Choroid plexus epithelial cell (primary cell): ENCODE measurements at regions not wholly inside any gene's neighbourhood (a gene's known extent, or its start where the extent isn't known, plus 50 kb on each side); places are given as distances from the start of the nearest gene placed in this dataset.

Source experiments
- DNase-seq: peaks from one replicate; pipeline ENCODE4 v3.0.0-alpha.2; 2010; ENCODE audit warnings: low read depth
- H3K4me3 ChIP-seq: 2 replicates; pipeline ENCODE4 v1.5.1; 2011; ENCODE audit warnings: low read depth, mild to moderate bottlenecking, control low read depth, low read length, moderate library complexity
- TF ChIP-seq, protein P1 (sequence below): conservative IDR thresholded peaks from 2 replicates; pipeline ENCODE4 v1.5.1; 2011; ENCODE audit warnings: low read depth, mild to moderate bottlenecking, control low read depth, inconsistent platforms, low read length, moderate library complexity

- no peak for DNase-seq
- no peak overlapping the region for H3K4me3 ChIP-seq
- TF ChIP-seq, protein P1, sequence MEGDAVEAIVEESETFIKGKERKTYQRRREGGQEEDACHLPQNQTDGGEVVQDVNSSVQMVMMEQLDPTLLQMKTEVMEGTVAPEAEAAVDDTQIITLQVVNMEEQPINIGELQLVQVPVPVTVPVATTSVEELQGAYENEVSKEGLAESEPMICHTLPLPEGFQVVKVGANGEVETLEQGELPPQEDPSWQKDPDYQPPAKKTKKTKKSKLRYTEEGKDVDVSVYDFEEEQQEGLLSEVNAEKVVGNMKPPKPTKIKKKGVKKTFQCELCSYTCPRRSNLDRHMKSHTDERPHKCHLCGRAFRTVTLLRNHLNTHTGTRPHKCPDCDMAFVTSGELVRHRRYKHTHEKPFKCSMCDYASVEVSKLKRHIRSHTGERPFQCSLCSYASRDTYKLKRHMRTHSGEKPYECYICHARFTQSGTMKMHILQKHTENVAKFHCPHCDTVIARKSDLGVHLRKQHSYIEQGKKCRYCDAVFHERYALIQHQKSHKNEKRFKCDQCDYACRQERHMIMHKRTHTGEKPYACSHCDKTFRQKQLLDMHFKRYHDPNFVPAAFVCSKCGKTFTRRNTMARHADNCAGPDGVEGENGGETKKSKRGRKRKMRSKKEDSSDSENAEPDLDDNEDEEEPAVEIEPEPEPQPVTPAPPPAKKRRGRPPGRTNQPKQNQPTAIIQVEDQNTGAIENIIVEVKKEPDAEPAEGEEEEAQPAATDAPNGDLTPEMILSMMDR, result no peak
Measured at GRCh38 chr10:129329385-129330055, 137.5 kb upstream of the MGMT start.

- TF ChIP-seq, protein P1, result no peak
- no peak for DNase-seq
- H3K4me3 ChIP-seq, result no peak overlapping the region
Measured at GRCh38 chr10:129330211-129330610, 136.8 kb upstream of the MGMT start.

DNA sequence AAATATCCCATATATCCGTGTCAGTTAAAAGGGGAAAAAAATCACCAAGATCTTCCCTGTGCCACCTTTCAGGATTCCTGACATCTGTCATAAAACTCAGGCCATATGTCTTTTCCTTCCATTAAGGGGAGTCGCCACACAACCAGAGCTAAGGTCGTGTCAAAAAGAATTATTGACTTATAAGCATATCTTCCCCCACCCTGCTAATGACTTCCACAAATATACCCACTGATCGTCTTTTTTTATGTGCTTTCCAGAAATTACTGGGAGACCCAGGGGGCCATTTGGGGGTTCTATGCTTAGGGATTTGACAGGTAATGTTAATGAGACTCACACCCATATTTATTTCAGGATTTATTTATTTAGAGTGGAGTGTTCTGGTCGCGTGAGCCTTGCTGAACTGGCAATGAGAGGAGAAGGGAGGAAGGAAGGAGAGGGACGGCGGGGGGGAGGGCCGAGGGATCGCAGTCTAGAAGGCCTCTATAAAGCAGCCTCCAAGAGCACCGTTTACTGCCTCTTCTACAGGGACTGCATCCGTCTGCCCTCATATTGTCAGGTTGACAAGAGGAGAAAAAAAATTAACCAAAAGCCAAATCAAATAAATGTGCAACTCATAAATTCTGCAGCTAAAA is 135.7 kb upstream of the MGMT start:
- H3K4me3 ChIP-seq, result no peak overlapping the region
- no peak for DNase-seq
- TF ChIP-seq, protein P1, result no peak

- H3K4me3 ChIP-seq, result no peak overlapping the region
- no peak for DNase-seq
- TF ChIP-seq, protein P1, result no peak
Measured at GRCh38 chr10:129331839-129332220, 135.2 kb upstream of the MGMT start.

DNA sequence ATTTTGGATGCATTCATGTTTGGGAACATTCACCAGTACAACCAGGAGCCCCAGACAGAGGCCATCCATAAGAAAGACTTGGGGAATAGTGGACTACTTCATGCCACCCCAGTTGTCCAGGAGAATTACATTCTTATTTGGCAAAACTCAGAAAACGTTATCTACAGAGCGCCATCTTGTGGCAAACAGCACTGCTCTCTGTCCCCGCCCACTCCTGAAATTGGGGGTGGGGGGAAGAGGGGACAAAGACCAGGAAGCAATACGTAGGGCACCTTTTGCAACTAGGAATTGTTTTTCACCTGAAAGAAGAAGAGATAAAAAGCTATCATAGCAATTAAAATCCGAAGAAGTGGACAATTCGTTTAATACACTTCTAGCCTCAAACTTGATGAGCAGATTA is 134.6 kb upstream of the MGMT start:
- TF ChIP-seq, protein P1, result peak; percentile 44
- DNase-seq, result peak; percentile 7
- no peak overlapping the region for H3K4me3 ChIP-seq

DNA sequence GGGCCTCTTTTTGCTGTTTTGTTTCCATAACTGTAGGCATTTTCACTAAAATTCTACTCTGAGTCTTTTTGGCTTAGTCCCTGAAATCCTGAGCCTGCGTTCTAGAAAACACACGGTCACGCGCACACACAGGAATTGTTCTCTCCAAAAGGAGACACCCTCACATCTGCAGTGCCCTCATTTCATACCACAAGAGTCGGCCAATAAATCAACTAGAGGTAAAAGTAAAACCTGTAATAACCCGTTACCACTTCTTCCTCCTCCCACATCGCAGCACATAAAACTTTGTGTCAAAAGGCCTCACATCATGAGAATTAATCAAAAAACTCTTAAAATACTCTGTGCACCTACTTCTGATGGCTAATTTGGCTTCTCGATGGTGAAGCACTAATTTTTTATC is 133.3 kb upstream of the MGMT start:
- TF ChIP-seq, protein P1, result no peak
- no peak for DNase-seq
- H3K4me3 ChIP-seq, result no peak overlapping the region

DNA sequence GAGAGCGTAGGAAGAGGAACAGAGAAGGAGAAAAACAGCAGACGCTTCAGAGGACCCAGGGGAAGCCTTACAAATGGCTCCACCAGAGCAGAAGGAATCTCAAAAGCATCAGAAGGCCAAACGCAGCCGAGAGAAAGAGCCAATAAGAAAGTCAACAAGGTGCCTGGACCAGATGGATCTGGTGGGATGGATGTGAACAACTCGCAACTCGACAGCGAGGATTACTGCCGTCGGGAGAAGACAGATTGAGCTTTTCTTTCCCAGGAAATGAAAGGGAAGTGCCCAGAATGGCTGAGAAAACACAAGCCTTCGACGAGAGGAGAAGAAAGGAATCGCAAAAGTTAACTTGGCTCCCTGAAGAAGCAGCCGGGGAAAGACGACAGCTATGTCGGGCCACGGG is 132.8 kb upstream of the MGMT start:
- DNase-seq, result no peak
- TF ChIP-seq, protein P1, result no peak
- no peak overlapping the region for H3K4me3 ChIP-seq
